Fibroblast of peridontal ligament (primary cell): ENCODE measurements at regions not wholly inside any gene's neighbourhood (a gene's known extent, or its start where the extent isn't known, plus 50 kb on each side); places are given as distances from the start of the nearest gene placed in this dataset.
A peak's percentile ranks its signal among the peaks of the same experiment; 100 is the strongest.
"Not testable (repeated sequence)": the region's sequence is repeated elsewhere in the genome, so short reads cannot be mapped to it uniquely, and the experiment has no call there.

Experiments used
- DNase-seq: peaks from one replicate; pipeline ENCODE4 v3.0.0-alpha.2; 2010; ENCODE audit errors: extremely low read depth

- DNase-seq: no peak
Observed at GRCh38 chr2:147293991-147294824, 550.6 kb upstream of the ACVR2A start.

GRCh38 chr2:147288131-147288530, 556.7 kb upstream of the ACVR2A start:
- no peak for DNase-seq

GRCh38 chr2:147275943-147276342, 568.9 kb upstream of the ACVR2A start:
- no peak for DNase-seq

GRCh38 chr2:147273628-147274027, 571.2 kb upstream of the ACVR2A start:
- DNase-seq: no peak

- DNase-seq: no peak
Observed at GRCh38 chr2:147273106-147273505, 571.7 kb upstream of the ACVR2A start.

- not testable (repeated sequence) for DNase-seq
Observed at GRCh38 chr2:147269581-147269980, 575.2 kb upstream of the ACVR2A start.

- no peak for DNase-seq
Observed at GRCh38 chr2:147260241-147260640, 584.6 kb upstream of the ACVR2A start.

GRCh38 chr2:147255812-147256211, 589.0 kb upstream of the ACVR2A start:
- DNase-seq: no peak

GRCh38 chr2:147250652-147251356, 594.0 kb upstream of the ACVR2A start:
- no peak for DNase-seq

- DNase-seq: no peak
Observed at GRCh38 chr2:147247749-147248148, 597.1 kb upstream of the ACVR2A start.

GRCh38 chr2:147242445-147242844, 602.4 kb upstream of the ACVR2A start:
- DNase-seq: no peak

- DNase-seq: no peak
Observed at GRCh38 chr2:147236601-147237000, 608.2 kb upstream of the ACVR2A start.

- no peak for DNase-seq
Observed at GRCh38 chr2:147232225-147232669, 612.6 kb upstream of the ACVR2A start.

GRCh38 chr2:147231607-147232006, 613.2 kb upstream of the ACVR2A start:
- no peak for DNase-seq

- DNase-seq: no peak
Observed at GRCh38 chr2:147231081-147231480, 613.7 kb upstream of the ACVR2A start.

- no peak for DNase-seq
Observed at GRCh38 chr2:147227313-147227712, 617.5 kb upstream of the ACVR2A start.

GRCh38 chr2:147224070-147224469, 620.8 kb upstream of the ACVR2A start:
- DNase-seq: no peak

- no peak for DNase-seq
Observed at GRCh38 chr2:147223553-147224060, 621.2 kb upstream of the ACVR2A start.

GRCh38 chr2:147223119-147223518, 621.7 kb upstream of the ACVR2A start:
- DNase-seq: no peak

GRCh38 chr2:147222506-147222905, 622.3 kb upstream of the ACVR2A start:
- no peak for DNase-seq

- DNase-seq: no peak
Observed at GRCh38 chr2:147214914-147215313, 629.9 kb upstream of the ACVR2A start.

- DNase-seq: no peak
Observed at GRCh38 chr2:147211484-147211883, 633.3 kb upstream of the ACVR2A start.

- peak; percentile 64 for DNase-seq
Observed at GRCh38 chr2:147204102-147204501, 640.7 kb upstream of the ACVR2A start.
